ENCODE measurements at regions not wholly inside any gene's neighbourhood (a gene's known extent, or its start where the extent isn't known, plus 50 kb on each side); places are given as distances from the start of the nearest gene placed in this dataset.

DNA sequence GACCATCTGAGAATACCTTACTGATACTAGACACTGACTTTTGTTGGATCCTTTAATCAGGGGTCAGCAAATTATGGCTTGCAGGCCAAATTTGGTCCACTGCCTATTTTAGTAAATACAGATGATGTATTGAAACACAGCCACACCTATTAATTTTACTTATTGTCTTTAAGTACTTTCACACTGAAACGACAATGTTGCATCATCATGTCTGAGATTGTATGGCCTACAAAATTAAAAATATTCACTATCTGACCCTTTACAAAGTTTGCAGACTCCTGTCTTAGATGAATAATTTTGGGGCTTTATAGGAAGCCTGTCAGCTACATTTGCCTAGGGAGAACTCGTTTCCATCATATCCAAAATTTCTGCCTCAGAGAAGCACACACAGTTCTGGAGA is 503.2 kb upstream of the TGFBR2 start:
- Histone ChIP-seq H3K4me1 (ENCODE audit: control insufficient read depth, insufficient read depth, low read length) (peaks cover 4% of the 10 kb centered on the region), H2AK9ac (replicated peaks; ENCODE audit: low read depth, low read length, poor library complexity) (no peak overlapping the region), H3K4ac (ENCODE audit: low read depth, low read length) (no peak overlapping the region), H3K4me3 (ENCODE audit: insufficient read depth, low read depth, low read length) (no peak overlapping the region), H2AFZ (replicated peaks; ENCODE audit: low read length, poor library complexity) (no peak overlapping the region), H4K91ac (ENCODE audit: insufficient read depth, low read depth, low read length) (no peak overlapping the region), H4K20me1 (ENCODE audit: insufficient read depth, low read length) (no peaks in the 10 kb centered on the region), H3K18ac (ENCODE audit: low read depth, low read length) (no peak overlapping the region), H2BK120ac (ENCODE audit: low read depth, low read length) (no peak overlapping the region), H3K36me3 (ENCODE audit: control insufficient read depth, insufficient read depth, low read length) (no peaks in the 10 kb centered on the region), H3K14ac (replicated peaks; ENCODE audit: low read depth, low read length) (no peak overlapping the region), H2BK15ac (ENCODE audit: low read depth, low read length) (no peak overlapping the region), H4K5ac (ENCODE audit: low read depth, low read length) (no peak overlapping the region), H3K27ac (ENCODE audit: insufficient read depth, low read length) (no peak overlapping the region), H4K8ac (ENCODE audit: low read depth in 2 of 2, low read length in 2 of 2) (no peak overlapping the region), H3K79me1 (ENCODE audit: low read depth in 1 of 2, low read length in 2 of 2) (no peaks in the 10 kb centered on the region), H2AK5ac (ENCODE audit: low read depth, low read length) (no peak overlapping the region), H3K9ac (ENCODE audit: low read depth, low read length) (no peak overlapping the region), H3K9me1 (ENCODE audit: insufficient read depth, low read length) (no peaks in the 10 kb centered on the region), H3K27me3 (ENCODE audit: control insufficient read depth, insufficient read depth, low read length) (no peaks in the 10 kb centered on the region), H2BK5ac (ENCODE audit: low read depth, low read length, poor library complexity, severe bottlenecking) (no peak overlapping the region), H2BK20ac (ENCODE audit: low read depth, low read length) (no peak overlapping the region), H3K9me3 (ENCODE audit: control insufficient read depth, insufficient read depth, low read length) (no peaks in the 10 kb centered on the region), H3K23ac (ENCODE audit: low read depth, low read length) (no peak overlapping the region), H3K56ac (ENCODE audit: extremely low read depth, insufficient read depth, low read length) (no peak overlapping the region), H3K4me2 (ENCODE audit: low read depth, low read length) (no peak overlapping the region)
- ATAC-seq (ENCODE audit: low read depth): no peak
- dilution Hi-C loops (cut with HindIII; ENCODE audit: low sequenced_read_pairs, unreplicated experiment): no loop called here
- DNase-seq: no peak
- WGBS, 2 experiments (ENCODE audit: extremely low coverage in 2 of 2, insufficient read length in 1 of 2): no CpG with 5 or more reads among the region's 2 CpGs
- no TSS peak for BruUV-seq (replicated peaks)
- intact Hi-C loops (cut with micrococcal nuclease): no loop called here
- peak; percentile 61 for TF ChIP-seq CEBPB (IDR thresholded peaks at IDR 0.05; ENCODE audit: low read depth, low read length)
- TF ChIP-seq, protein P1, sequence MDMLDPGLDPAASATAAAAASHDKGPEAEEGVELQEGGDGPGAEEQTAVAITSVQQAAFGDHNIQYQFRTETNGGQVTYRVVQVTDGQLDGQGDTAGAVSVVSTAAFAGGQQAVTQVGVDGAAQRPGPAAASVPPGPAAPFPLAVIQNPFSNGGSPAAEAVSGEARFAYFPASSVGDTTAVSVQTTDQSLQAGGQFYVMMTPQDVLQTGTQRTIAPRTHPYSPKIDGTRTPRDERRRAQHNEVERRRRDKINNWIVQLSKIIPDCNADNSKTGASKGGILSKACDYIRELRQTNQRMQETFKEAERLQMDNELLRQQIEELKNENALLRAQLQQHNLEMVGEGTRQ (IDR thresholded peaks at IDR 0.05; ENCODE audit: low read depth, low read length): no peak
- CTCF ChIA-PET: no interaction called here
- in situ Hi-C loops (cut with MboI; ENCODE audit: low sequenced_read_pairs): no loop called here
- POLR2A ChIA-PET (ENCODE audit: unreplicated experiment): no interaction called here

Measured in IMR-90 (cell line).